ENCODE measurements at regions not wholly inside any gene's neighbourhood (a gene's known extent, or its start where the extent isn't known, plus 50 kb on each side); places are given as distances from the start of the nearest gene placed in this dataset.
A peak's percentile ranks its signal among the peaks of the same experiment; 100 is the strongest.

GRCh38 chr10:120282846-120283492, 174.1 kb upstream of the PLPP4 start:
- TF ChIP-seq POLR2A (IDR thresholded peaks at IDR 0.05; ENCODE audit: low read depth, low read length): no peak
- DNase-seq (ENCODE audit: insufficient read length, low spot score) (no peak), FAIRE-seq (no peak)

GRCh38 chr10:120285408-120285807, 171.6 kb upstream of the PLPP4 start:
- FAIRE-seq (no peak), DNase-seq (ENCODE audit: insufficient read length, low spot score) (no peak)
- no peak for TF ChIP-seq POLR2A (IDR thresholded peaks at IDR 0.05; ENCODE audit: low read depth, low read length)

- DNase-seq (ENCODE audit: insufficient read length, low spot score) (no peak), FAIRE-seq (no peak)
- TF ChIP-seq POLR2A (IDR thresholded peaks at IDR 0.05; ENCODE audit: low read depth, low read length): no peak
Measured at GRCh38 chr10:120286280-120286679, 170.7 kb upstream of the PLPP4 start.

- FAIRE-seq: no peak
- no peak for TF ChIP-seq POLR2A (IDR thresholded peaks at IDR 0.05; ENCODE audit: low read depth, low read length)
- no peak for DNase-seq (ENCODE audit: insufficient read length, low spot score)
Measured at GRCh38 chr10:120300513-120300912, 156.5 kb upstream of the PLPP4 start.

- no peak for TF ChIP-seq POLR2A (IDR thresholded peaks at IDR 0.05; ENCODE audit: low read depth, low read length)
- no peak for FAIRE-seq
- DNase-seq (ENCODE audit: insufficient read length, low spot score): no peak
Measured at GRCh38 chr10:120308589-120308988, 148.4 kb upstream of the PLPP4 start.

GRCh38 chr10:120313715-120314114, 143.3 kb upstream of the PLPP4 start:
- DNase-seq (ENCODE audit: insufficient read length, low spot score) (no peak), FAIRE-seq (no peak)
- TF ChIP-seq POLR2A (IDR thresholded peaks at IDR 0.05; ENCODE audit: low read depth, low read length): no peak

- no peak for TF ChIP-seq POLR2A (IDR thresholded peaks at IDR 0.05; ENCODE audit: low read depth, low read length)
- no peak for DNase-seq (ENCODE audit: insufficient read length, low spot score)
- FAIRE-seq: no peak
Measured at GRCh38 chr10:120314442-120314841, 142.6 kb upstream of the PLPP4 start.

- FAIRE-seq: no peak
- DNase-seq (ENCODE audit: insufficient read length, low spot score): no peak
- TF ChIP-seq POLR2A (IDR thresholded peaks at IDR 0.05; ENCODE audit: low read depth, low read length): no peak
Measured at GRCh38 chr10:120318862-120319261, 138.2 kb upstream of the PLPP4 start.

GRCh38 chr10:120327675-120328074, 129.4 kb upstream of the PLPP4 start:
- no peak for DNase-seq (ENCODE audit: insufficient read length, low spot score)
- TF ChIP-seq POLR2A (IDR thresholded peaks at IDR 0.05; ENCODE audit: low read depth, low read length): no peak
- no peak for FAIRE-seq

- DNase-seq (ENCODE audit: insufficient read length, low spot score) (no peak), FAIRE-seq (no peak)
- no peak for TF ChIP-seq POLR2A (IDR thresholded peaks at IDR 0.05; ENCODE audit: low read depth, low read length)
Measured at GRCh38 chr10:120328647-120329046, 128.4 kb upstream of the PLPP4 start.

- no peak for DNase-seq (ENCODE audit: insufficient read length, low spot score)
- FAIRE-seq: no peak
- TF ChIP-seq POLR2A (IDR thresholded peaks at IDR 0.05; ENCODE audit: low read depth, low read length): no peak
Measured at GRCh38 chr10:120335553-120335952, 121.5 kb upstream of the PLPP4 start.

GRCh38 chr10:120336306-120336910, 120.6 kb upstream of the PLPP4 start:
- FAIRE-seq: no peak
- no peak for TF ChIP-seq POLR2A (IDR thresholded peaks at IDR 0.05; ENCODE audit: low read depth, low read length)
- DNase-seq (ENCODE audit: insufficient read length, low spot score): no peak

- TF ChIP-seq POLR2A (IDR thresholded peaks at IDR 0.05; ENCODE audit: low read depth, low read length): no peak
- FAIRE-seq (peak; percentile 45), DNase-seq (ENCODE audit: insufficient read length, low spot score) (peak; percentile 4)
Measured at GRCh38 chr10:120336911-120337540, 120.0 kb upstream of the PLPP4 start.

- no peak for FAIRE-seq
- no peak for TF ChIP-seq POLR2A (IDR thresholded peaks at IDR 0.05; ENCODE audit: low read depth, low read length)
- DNase-seq (ENCODE audit: insufficient read length, low spot score): no peak
Measured at GRCh38 chr10:120342115-120342714, 114.8 kb upstream of the PLPP4 start.

- DNase-seq (ENCODE audit: insufficient read length, low spot score) (no peak), FAIRE-seq (no peak)
- no peak for TF ChIP-seq POLR2A (IDR thresholded peaks at IDR 0.05; ENCODE audit: low read depth, low read length)
Measured at GRCh38 chr10:120345186-120345585, 111.8 kb upstream of the PLPP4 start.

All from H54 (cell line).